CD8-positive, alpha-beta memory T cell (primary cell): ENCODE measurements at regions not wholly inside any gene's neighbourhood (a gene's known extent, or its start where the extent isn't known, plus 50 kb on each side); places are given as distances from the start of the nearest gene placed in this dataset.

Source experiments
- CTCF ChIA-PET: fragments of 350-600 bp; sonication (Branson Sonifier 250); formaldehyde crosslinking; loops from one replicate; lab custom pipeline; 2021; ENCODE audit warnings: antibody characterized with exemption; lab: Charles Lee
- POLR2A ChIA-PET: fragments of 350-600 bp; sonication (Branson Sonifier 250); formaldehyde crosslinking; loops from one replicate; lab custom pipeline; 2021; ENCODE audit warnings: antibody characterized with exemption; lab: Charles Lee
- DNase-seq, 5 donors: peaks; one replicate each; pipeline versions ENCODE4 v3.0.0 to v3.0.0-alpha.2; 2020 to 2022; ENCODE audit warnings: mixed read lengths in 1 of 5
- H3K27ac ChIP-seq: one replicate; pipeline ENCODE4 v1.7.0; 2013; ENCODE audit warnings: low read depth, mild to moderate bottlenecking, low read length, moderate library complexity
- H3K27me3 ChIP-seq: 2 replicates; pipeline ENCODE4 v1.7.0; 2013; ENCODE audit warnings: low read length, mild to moderate bottlenecking; ENCODE audit not compliant: insufficient read depth, poor library complexity, severe bottlenecking
- H3K36me3 ChIP-seq: 2 replicates; pipeline ENCODE4 v1.7.0; 2013; ENCODE audit warnings: mild to moderate bottlenecking, low read length, moderate library complexity; ENCODE audit not compliant: insufficient read depth
- H3K4me1 ChIP-seq: 2 replicates; pipeline ENCODE4 v1.7.0; 2013; ENCODE audit warnings: mild to moderate bottlenecking, low read length, moderate library complexity; ENCODE audit not compliant: insufficient read depth
- H3K4me3 ChIP-seq: 2 replicates; pipeline ENCODE4 v1.7.0; 2013; ENCODE audit warnings: mild to moderate bottlenecking, low read length
- H3K9me3 ChIP-seq: 2 replicates; pipeline ENCODE4 v1.7.0; 2013; ENCODE audit warnings: mild to moderate bottlenecking, low read length
- H3K27ac Mint-ChIP-seq, 8 donors: one replicate each; pipeline ENCODE4 v1.8.0; 2020 to 2021; ENCODE audit warnings: mixed read lengths in 8 of 8, mild to moderate bottlenecking in 6 of 8, inconsistent platforms in 3 of 8, moderate library complexity in 3 of 8
- H3K27me3 Mint-ChIP-seq, 2 donors: one replicate each; pipeline ENCODE4 v1.8.0; 2020 to 2021; ENCODE audit warnings: mixed read lengths in 2 of 2, mild to moderate bottlenecking in 1 of 2, moderate library complexity in 1 of 2
- H3K36me3 Mint-ChIP-seq, 3 donors: one replicate each; pipeline ENCODE4 v1.8.0; 2020 to 2021; ENCODE audit warnings: mixed read lengths in 3 of 3, inconsistent platforms in 1 of 3, mild to moderate bottlenecking in 1 of 3
- H3K4me1 Mint-ChIP-seq, 3 donors: one replicate each; pipeline ENCODE4 v1.8.0; 2020 to 2021; ENCODE audit warnings: mixed read lengths in 3 of 3, inconsistent platforms in 1 of 3, mild to moderate bottlenecking in 1 of 3
- H3K4me3 Mint-ChIP-seq, 7 donors: one replicate each; pipeline ENCODE4 v1.8.0; 2020 to 2021; ENCODE audit warnings: mixed read lengths in 7 of 7, mild to moderate bottlenecking in 6 of 7, moderate library complexity in 4 of 7, inconsistent platforms in 2 of 7
- H3K9me3 Mint-ChIP-seq, 5 donors: one replicate each; pipeline ENCODE4 v1.8.0; 2020 to 2022; ENCODE audit warnings: mixed read lengths in 5 of 5, mild to moderate bottlenecking in 3 of 5, moderate library complexity in 2 of 5, inconsistent platforms in 1 of 5

- Histone ChIP-seq H3K4me3 (no peak overlapping the region), H3K9me3 (no peaks in the 10 kb centered on the region), H3K36me3 (no peaks in the 10 kb centered on the region), H3K27ac (no peak overlapping the region), H3K27me3 (no peaks in the 10 kb centered on the region), H3K4me1 (no peaks in the 10 kb centered on the region)
- Mint-ChIP-seq H3K9me3 (peaks cover 0 to 11% (median 3%) of the 10 kb centered on the region in 5 donors), H3K4me3 (no peak overlapping the region), H3K36me3 (no peaks in the 10 kb centered on the region), H3K4me1 (no peaks in the 10 kb centered on the region), H3K27ac (no peak overlapping the region), H3K27me3 (no peaks in the 10 kb centered on the region)
- ChIA-PET POLR2A (no interaction called here), CTCF (no interaction called here)
- DNase-seq = no peak
These were observed 428.7 kb upstream of the GYPC start for GRCh38 chr2:126227250-126227649.

GRCh38 chr2:126228531-126228930, 427.4 kb upstream of the GYPC start:
- POLR2A ChIA-PET = no interaction called here

GRCh38 chr2:126238251-126238650, 417.7 kb upstream of the GYPC start:
- Mint-ChIP-seq H3K27ac (no peak overlapping the region), H3K27me3 (peaks cover 0 to 2% of the 10 kb centered on the region in 2 donors), H3K4me3 (no peak overlapping the region), H3K9me3 (peaks cover 0 to 2% (median 0%) of the 10 kb centered on the region in 5 donors), H3K4me1 (no peaks in the 10 kb centered on the region), H3K36me3 (no peaks in the 10 kb centered on the region)
- ChIA-PET CTCF (no interaction called here), POLR2A (no interaction called here)
- Histone ChIP-seq H3K4me1 (no peaks in the 10 kb centered on the region), H3K36me3 (no peaks in the 10 kb centered on the region), H3K9me3 (no peaks in the 10 kb centered on the region), H3K27ac (no peak overlapping the region), H3K27me3 (no peaks in the 10 kb centered on the region), H3K4me3 (no peak overlapping the region)
- no peak for DNase-seq

More at GRCh38 chr2:126228531-126228930, 427.4 kb upstream of the GYPC start:
- Mint-ChIP-seq H3K9me3 (peaks cover 0 to 11% (median 3%) of the 10 kb centered on the region in 5 donors), H3K4me3 (no peak overlapping the region), H3K27me3 (no peaks in the 10 kb centered on the region), H3K4me1 (no peaks in the 10 kb centered on the region), H3K27ac (no peak overlapping the region), H3K36me3 (no peaks in the 10 kb centered on the region)
- no peak overlapping the region for H3K4me3 ChIP-seq
- H3K27me3 ChIP-seq = no peaks in the 10 kb centered on the region
- DNase-seq = no peak
- no peaks in the 10 kb centered on the region for H3K4me1 ChIP-seq
- H3K27ac ChIP-seq = no peak overlapping the region
- CTCF ChIA-PET = interaction anchor here (0.8 kb wide), 1 partner anchor 16 kb away, joined by 3 read pairs; no protein-coding TSS in a partner anchor
- no peaks in the 10 kb centered on the region for H3K9me3 ChIP-seq
- H3K36me3 ChIP-seq = no peaks in the 10 kb centered on the region

- no peaks in the 10 kb centered on the region for H3K4me1 Mint-ChIP-seq
- POLR2A ChIA-PET = no interaction called here
These were observed 416.5 kb upstream of the GYPC start for GRCh38 chr2:126239320-126239955.

GRCh38 chr2:126241001-126241400, 415.0 kb upstream of the GYPC start:
- ChIA-PET CTCF (no interaction called here), POLR2A (no interaction called here)
- no peak overlapping the region for H3K27ac ChIP-seq
- no peaks in the 10 kb centered on the region for H3K27me3 ChIP-seq
- peaks cover 0 to 2% of the 10 kb centered on the region in 2 donors for H3K27me3 Mint-ChIP-seq
- no peak for DNase-seq
- no peak overlapping the region for H3K4me3 Mint-ChIP-seq
- H3K4me1 Mint-ChIP-seq = no peaks in the 10 kb centered on the region
- H3K36me3 Mint-ChIP-seq = no peaks in the 10 kb centered on the region
- no peak overlapping the region for H3K4me3 ChIP-seq
- no peak overlapping the region for H3K27ac Mint-ChIP-seq
- H3K9me3 ChIP-seq = no peaks in the 10 kb centered on the region
- H3K9me3 Mint-ChIP-seq = no peaks in the 10 kb centered on the region
- H3K4me1 ChIP-seq = no peaks in the 10 kb centered on the region
- H3K36me3 ChIP-seq = no peaks in the 10 kb centered on the region

More at GRCh38 chr2:126239320-126239955, 416.5 kb upstream of the GYPC start:
- Mint-ChIP-seq H3K27me3 (peaks cover 0 to 2% of the 10 kb centered on the region in 2 donors), H3K4me3 (no peak overlapping the region), H3K27ac (no peak overlapping the region), H3K36me3 (no peaks in the 10 kb centered on the region), H3K9me3 (no peaks in the 10 kb centered on the region)
- no peaks in the 10 kb centered on the region for H3K36me3 ChIP-seq
- H3K4me3 ChIP-seq = no peak overlapping the region
- no peak for DNase-seq
- H3K4me1 ChIP-seq = no peaks in the 10 kb centered on the region
- H3K27ac ChIP-seq = no peak overlapping the region
- no peaks in the 10 kb centered on the region for H3K27me3 ChIP-seq
- no peaks in the 10 kb centered on the region for H3K9me3 ChIP-seq
- CTCF ChIA-PET = no interaction called here

- no peaks in the 10 kb centered on the region for H3K36me3 ChIP-seq
- no peaks in the 10 kb centered on the region for H3K27me3 ChIP-seq
- H3K27ac Mint-ChIP-seq = no peak overlapping the region
- H3K4me1 ChIP-seq = no peaks in the 10 kb centered on the region
- H3K9me3 ChIP-seq = no peaks in the 10 kb centered on the region
- H3K36me3 Mint-ChIP-seq = no peaks in the 10 kb centered on the region
- H3K27me3 Mint-ChIP-seq = peaks cover 0 to 2% of the 10 kb centered on the region in 2 donors
- no peak overlapping the region for H3K4me3 ChIP-seq
- CTCF ChIA-PET = no interaction called here
- H3K27ac ChIP-seq = no peak overlapping the region
- no peak for DNase-seq
- H3K9me3 Mint-ChIP-seq = no peaks in the 10 kb centered on the region
- no peaks in the 10 kb centered on the region for H3K4me1 Mint-ChIP-seq
- POLR2A ChIA-PET = no interaction called here
- H3K4me3 Mint-ChIP-seq = no peak overlapping the region
These were observed 414.5 kb upstream of the GYPC start for GRCh38 chr2:126241411-126241810.

- H3K4me3 ChIP-seq = no peak overlapping the region
- Mint-ChIP-seq H3K36me3 (no peaks in the 10 kb centered on the region), H3K9me3 (no peaks in the 10 kb centered on the region), H3K4me1 (no peaks in the 10 kb centered on the region), H3K27ac (no peak overlapping the region), H3K27me3 (no peaks in the 10 kb centered on the region), H3K4me3 (no peak overlapping the region)
- no peak overlapping the region for H3K27ac ChIP-seq
- H3K4me1 ChIP-seq = no peaks in the 10 kb centered on the region
- ChIA-PET POLR2A (no interaction called here), CTCF (interaction anchor here (0.9 kb wide), 1 partner anchor 17 kb away, joined by 3 read pairs; no protein-coding TSS in a partner anchor)
- H3K27me3 ChIP-seq = no peaks in the 10 kb centered on the region
- no peaks in the 10 kb centered on the region for H3K9me3 ChIP-seq
- H3K36me3 ChIP-seq = no peaks in the 10 kb centered on the region
- no peak for DNase-seq
These were observed 411.0 kb upstream of the GYPC start for GRCh38 chr2:126244937-126245336.

- H3K36me3 Mint-ChIP-seq = no peaks in the 10 kb centered on the region
- Histone ChIP-seq H3K27me3 (no peaks in the 10 kb centered on the region), H3K9me3 (no peaks in the 10 kb centered on the region), H3K27ac (no peak overlapping the region), H3K4me1 (no peaks in the 10 kb centered on the region), H3K4me3 (no peak overlapping the region), H3K36me3 (no peaks in the 10 kb centered on the region)
- no peak overlapping the region for H3K4me3 Mint-ChIP-seq
- ChIA-PET POLR2A (no interaction called here), CTCF (no interaction called here)
- H3K27ac Mint-ChIP-seq = no peak overlapping the region
- H3K9me3 Mint-ChIP-seq = peaks cover 0 to 2% (median 0%) of the 10 kb centered on the region in 5 donors
- DNase-seq = no peak
- peaks cover 0 to 2% of the 10 kb centered on the region in 2 donors for H3K27me3 Mint-ChIP-seq
- no peaks in the 10 kb centered on the region for H3K4me1 Mint-ChIP-seq
These were observed 402.3 kb upstream of the GYPC start for GRCh38 chr2:126253669-126254068.
